DOHH2 (cell line): ENCODE measurements at regions not wholly inside any gene's neighbourhood (a gene's known extent, or its start where the extent isn't known, plus 50 kb on each side); places are given as distances from the start of the nearest gene placed in this dataset.

Source experiments
- H3F3A ChIP-seq: fragments of 200-600 bp; sonication (generic), shearing (Covaris generic); 2 replicates; pipeline ENCODE4 v1.6.0; 2016; ENCODE audit warnings: antibody characterized with exemption, mild to moderate bottlenecking; ENCODE audit not compliant: control insufficient read depth, insufficient read depth
- H3K27ac ChIP-seq: fragments of 200-600 bp; sonication (generic); 2 replicates; pipeline ENCODE4 v1.5.1; 2014; ENCODE audit warnings: low read depth, mild to moderate bottlenecking, low read length, moderate library complexity
- H3K27me3 ChIP-seq: fragments of 200-600 bp; sonication (generic); 2 replicates; pipeline ENCODE4 v1.6.1; 2014; ENCODE audit warnings: mild to moderate bottlenecking, low read length, mixed read lengths; ENCODE audit not compliant: control insufficient read depth
- H3K36me3 ChIP-seq: fragments of 200-600 bp; sonication (generic); 2 replicates; pipeline ENCODE4 v1.6.1; 2014; ENCODE audit warnings: mild to moderate bottlenecking, low read length, moderate library complexity, mixed read lengths; ENCODE audit not compliant: control insufficient read depth
- H3K4me1 ChIP-seq: fragments of 200-600 bp; sonication (generic); 2 replicates; pipeline ENCODE4 v1.6.1; 2014; ENCODE audit warnings: mild to moderate bottlenecking, low read length, mixed read lengths; ENCODE audit not compliant: control insufficient read depth
- H3K4me2 ChIP-seq: fragments of 200-600 bp; sonication (generic); 2 replicates; pipeline ENCODE4 v1.6.0; 2014; ENCODE audit warnings: mild to moderate bottlenecking, low read length, moderate library complexity
- H3K4me3 ChIP-seq: fragments of 200-600 bp; sonication (generic); 2 replicates; pipeline ENCODE4 v1.5.1; 2014; ENCODE audit warnings: mild to moderate bottlenecking, low read length, mixed read lengths
- H3K79me2 ChIP-seq: fragments of 200-600 bp; sonication (generic); 2 replicates; pipeline ENCODE4 v1.6.1; 2014; ENCODE audit warnings: mild to moderate bottlenecking, low read length, mixed read lengths; ENCODE audit not compliant: control insufficient read depth
- H3K9me2 ChIP-seq: fragments of 200-600 bp; sonication (generic); replicated peaks from 2 replicates; pipeline ENCODE4 v1.6.1; 2014; ENCODE audit warnings: mild to moderate bottlenecking, low read length, mixed read lengths; ENCODE audit not compliant: control insufficient read depth
- H3K9me3 ChIP-seq: fragments of 200-600 bp; sonication (generic); 2 replicates; pipeline ENCODE4 v1.6.1; 2014; ENCODE audit warnings: antibody characterized with exemption, low read length, mixed read lengths; ENCODE audit not compliant: control insufficient read depth, insufficient read depth
- H4K20me1 ChIP-seq: fragments of 200-600 bp; sonication (generic); 2 replicates; pipeline ENCODE4 v1.6.0; 2014; ENCODE audit warnings: low read depth, mild to moderate bottlenecking, antibody characterized with exemption, low read length, moderate library complexity; ENCODE audit not compliant: control insufficient read depth, insufficient read depth
- CTCF ChIP-seq: fragments of 200-600 bp; sonication (generic); IDR thresholded peaks from one replicate; pipeline ENCODE4 v1.5.1; 2014; ENCODE audit warnings: antibody characterized with exemption, mild to moderate bottlenecking, low read depth, low read length; ENCODE audit not compliant: poor library complexity, severe bottlenecking
- EZH2phosphoT487 ChIP-seq: fragments of 200-600 bp; sonication (generic); IDR thresholded peaks from 2 replicates; pipeline ENCODE4 v1.6.1; 2017; ENCODE audit warnings: borderline replicate concordance, mild to moderate bottlenecking, antibody characterized with exemption, low read length, moderate library complexity, mixed read lengths

GRCh38 chr4:179307297-179308136 is 1865.3 kb upstream of the AGA start:
- H3K4me3 ChIP-seq: no peak overlapping the region
- no peaks in the 10 kb centered on the region for H3K4me1 ChIP-seq
- H3K79me2 ChIP-seq: no peaks in the 10 kb centered on the region
- H3K36me3 ChIP-seq: no peaks in the 10 kb centered on the region
- no peaks in the 10 kb centered on the region for H3K27me3 ChIP-seq
- no peaks in the 10 kb centered on the region for H4K20me1 ChIP-seq
- H3K27ac ChIP-seq: no peak overlapping the region
- H3K4me2 ChIP-seq: no peak overlapping the region
- no peaks in the 10 kb centered on the region for H3K9me2 ChIP-seq
- no peaks in the 10 kb centered on the region for H3F3A ChIP-seq
- TF ChIP-seq EZH2phosphoT487 (no peak), CTCF (peak; percentile 94)
- H3K9me3 ChIP-seq: no peaks in the 10 kb centered on the region

GRCh38 chr4:179313823-179314222 is 1871.6 kb upstream of the AGA start:
- Histone ChIP-seq H3K36me3 (no peaks in the 10 kb centered on the region), H3K9me2 (no peaks in the 10 kb centered on the region), H3K27me3 (no peaks in the 10 kb centered on the region), H3K9me3 (no peaks in the 10 kb centered on the region), H3K79me2 (no peaks in the 10 kb centered on the region), H3K4me3 (no peak overlapping the region), H3K4me1 (no peaks in the 10 kb centered on the region), H3F3A (no peaks in the 10 kb centered on the region), H4K20me1 (no peaks in the 10 kb centered on the region), H3K27ac (no peak overlapping the region), H3K4me2 (no peak overlapping the region)
- TF ChIP-seq CTCF: no peak
- TF ChIP-seq EZH2phosphoT487: no peak

- Histone ChIP-seq H4K20me1 (no peaks in the 10 kb centered on the region), H3K36me3 (no peaks in the 10 kb centered on the region), H3K27ac (no peak overlapping the region), H3K4me2 (no peak overlapping the region), H3K4me1 (no peaks in the 10 kb centered on the region), H3K27me3 (no peaks in the 10 kb centered on the region), H3K79me2 (no peaks in the 10 kb centered on the region), H3K4me3 (no peak overlapping the region), H3K9me3 (no peaks in the 10 kb centered on the region), H3F3A (no peaks in the 10 kb centered on the region), H3K9me2 (no peaks in the 10 kb centered on the region)
- no peak for TF ChIP-seq EZH2phosphoT487
- no peak for TF ChIP-seq CTCF
Measured at GRCh38 chr4:179325181-179325580, 1882.9 kb upstream of the AGA start.
